SH-SY5Y (cell line): ENCODE measurements at regions not wholly inside any gene's neighbourhood (a gene's known extent, or its start where the extent isn't known, plus 50 kb on each side); places are given as distances from the start of the nearest gene placed in this dataset.

Source experiments
- GATA2 ChIP-seq: IDR thresholded peaks from 2 replicates; pipeline ENCODE4 v1.6.1; 2011; ENCODE audit warnings: mild to moderate bottlenecking, low read depth, low read length
- GATA3 ChIP-seq: IDR thresholded peaks from 2 replicates; pipeline ENCODE4 v1.6.1; 2011; ENCODE audit warnings: low read depth, mild to moderate bottlenecking, low read length, moderate library complexity

GRCh38 chr18:39773646-39774045 is 2181.4 kb upstream of the PIK3C3 start:
- TF ChIP-seq GATA2 (no peak), GATA3 (no peak)
